Hepatocyte (in vitro differentiated cells): ENCODE measurements at regions not wholly inside any gene's neighbourhood (a gene's known extent, or its start where the extent isn't known, plus 50 kb on each side); places are given as distances from the start of the nearest gene placed in this dataset.

ENCODE experiments used
- DNase-seq: peaks from one replicate; pipeline ENCODE4 v3.0.0-alpha.2; 2016; ENCODE audit warnings: low spot score
- H2AFZ ChIP-seq: fragments of 200-600 bp; sonication (generic); 2 replicates; pipeline ENCODE4 v1.6.0; 2016; ENCODE audit warnings: antibody characterized with exemption, mild to moderate bottlenecking
- H3K27ac ChIP-seq: fragments of 200-600 bp; sonication (generic); 2 replicates; pipeline ENCODE4 v1.5.1; 2016; ENCODE audit warnings: mild to moderate bottlenecking
- H3K27me3 ChIP-seq: fragments of 200-600 bp; sonication (generic); 2 replicates; pipeline ENCODE4 v1.6.1; 2016
- H3K36me3 ChIP-seq: fragments of 200-600 bp; sonication (generic); replicated peaks from 2 replicates; pipeline ENCODE4 v1.5.1; 2016; ENCODE audit warnings: low read depth; ENCODE audit not compliant: insufficient read depth
- H3K4me1 ChIP-seq: fragments of 200-600 bp; sonication (generic); 2 replicates; pipeline ENCODE4 v1.5.1; 2016; ENCODE audit warnings: mild to moderate bottlenecking, moderate library complexity; ENCODE audit not compliant: insufficient read depth
- H3K4me2 ChIP-seq: fragments of 200-600 bp; sonication (generic); 2 replicates; pipeline ENCODE4 v1.6.0; 2016
- H3K4me3 ChIP-seq: fragments of 200-600 bp; sonication (generic); 2 replicates; pipeline ENCODE4 v1.5.1; 2016; ENCODE audit warnings: mild to moderate bottlenecking
- H3K79me2 ChIP-seq: fragments of 200-600 bp; sonication (generic); 2 replicates; pipeline ENCODE4 v1.6.0; 2017; ENCODE audit warnings: mild to moderate bottlenecking
- H3K9me2 ChIP-seq: fragments of 200-600 bp; sonication (generic); replicated peaks from 2 replicates; pipeline ENCODE4 v1.6.0; 2017; ENCODE audit warnings: mild to moderate bottlenecking; ENCODE audit not compliant: insufficient read depth
- H3K9me3 ChIP-seq: fragments of 200-600 bp; sonication (generic); 2 replicates; pipeline ENCODE4 v1.5.1; 2016; ENCODE audit warnings: low read depth, mild to moderate bottlenecking
- H4K20me1 ChIP-seq: fragments of 200-600 bp; sonication (generic); 2 replicates; pipeline ENCODE4 v1.6.0; 2016; ENCODE audit warnings: mild to moderate bottlenecking; ENCODE audit not compliant: insufficient read depth, poor library complexity, severe bottlenecking
- CTCF ChIP-seq: fragments of 200-600 bp; sonication (generic); IDR thresholded peaks from 2 replicates; pipeline ENCODE4 v1.5.1; 2016; ENCODE audit warnings: antibody characterized with exemption, mild to moderate bottlenecking; ENCODE audit not compliant: poor library complexity
- EZH2 ChIP-seq: fragments of 200-600 bp; sonication (generic); IDR thresholded peaks from 2 replicates; pipeline ENCODE4 v1.6.1; 2016; ENCODE audit warnings: antibody characterized with exemption, mild to moderate bottlenecking, borderline replicate concordance
- EZH2phosphoT487 ChIP-seq: fragments of 200-600 bp; sonication (generic); IDR thresholded peaks from one replicate; pipeline ENCODE4 v1.6.1; 2018; ENCODE audit warnings: antibody characterized with exemption, mild to moderate bottlenecking, low read depth, moderate library complexity; ENCODE audit not compliant: unreplicated experiment, severe bottlenecking
- WGBS: methylation state at CpG from one replicate; pipeline ENCODE4 v1.1.6; 2016; ENCODE audit warnings: low lambda C conversion rate; ENCODE audit errors: missing lambda C conversion rate; 5-methylcytosine and 5-hydroxymethylcytosine counted together

- Histone ChIP-seq H3K27me3 (no peaks in the 10 kb centered on the region), H3K9me3 (no peaks in the 10 kb centered on the region), H3K27ac (no peak overlapping the region), H3K79me2 (no peaks in the 10 kb centered on the region), H3K4me3 (no peak overlapping the region), H4K20me1 (no peaks in the 10 kb centered on the region), H3K4me1 (no peaks in the 10 kb centered on the region), H3K9me2 (no peaks in the 10 kb centered on the region), H3K4me2 (no peak overlapping the region), H3K36me3 (no peaks in the 10 kb centered on the region), H2AFZ (no peak overlapping the region)
- 89% methylated on average over 1 of the region's 1 CpG for WGBS
- DNase-seq: no peak
- TF ChIP-seq CTCF (no peak), EZH2 (no peak), EZH2phosphoT487 (no peak)
Observed at GRCh38 chr10:83553366-83553765, 585.9 kb upstream of the GHITM start.

GRCh38 chr10:83555264-83555663 is 584.0 kb upstream of the GHITM start:
- TF ChIP-seq EZH2: no peak
- TF ChIP-seq EZH2phosphoT487: no peak
- TF ChIP-seq CTCF: no peak
- H4K20me1 ChIP-seq: no peaks in the 10 kb centered on the region
- DNase-seq: no peak

GRCh38 chr10:83562381-83562780 is 576.9 kb upstream of the GHITM start:
- WGBS: 95% methylated on average over 3 of the region's 3 CpGs
- no peak for DNase-seq
- no peaks in the 10 kb centered on the region for H3K4me1 ChIP-seq
- H3K27ac ChIP-seq: no peak overlapping the region
- no peak overlapping the region for H3K4me3 ChIP-seq
- no peaks in the 10 kb centered on the region for H3K79me2 ChIP-seq
- no peaks in the 10 kb centered on the region for H3K9me3 ChIP-seq
- H4K20me1 ChIP-seq: no peaks in the 10 kb centered on the region
- H3K27me3 ChIP-seq: no peaks in the 10 kb centered on the region
- H2AFZ ChIP-seq: no peak overlapping the region
- H3K4me2 ChIP-seq: no peak overlapping the region
- H3K9me2 ChIP-seq: no peaks in the 10 kb centered on the region
- no peaks in the 10 kb centered on the region for H3K36me3 ChIP-seq
- TF ChIP-seq EZH2: no peak
- no peak for TF ChIP-seq EZH2phosphoT487
- TF ChIP-seq CTCF: no peak

More at GRCh38 chr10:83555264-83555663, 584.0 kb upstream of the GHITM start:
- Histone ChIP-seq H3K4me3 (no peak overlapping the region), H3K4me2 (no peak overlapping the region), H3K9me2 (no peaks in the 10 kb centered on the region), H3K4me1 (no peaks in the 10 kb centered on the region), H3K79me2 (no peaks in the 10 kb centered on the region), H3K9me3 (no peaks in the 10 kb centered on the region), H2AFZ (no peak overlapping the region), H3K36me3 (no peaks in the 10 kb centered on the region), H3K27ac (no peak overlapping the region), H3K27me3 (no peaks in the 10 kb centered on the region)

- Histone ChIP-seq H4K20me1 (no peaks in the 10 kb centered on the region), H3K79me2 (no peaks in the 10 kb centered on the region), H3K4me3 (no peak overlapping the region), H3K27me3 (no peaks in the 10 kb centered on the region), H3K9me3 (no peaks in the 10 kb centered on the region), H3K36me3 (no peaks in the 10 kb centered on the region), H3K27ac (no peak overlapping the region), H3K4me2 (no peak overlapping the region), H2AFZ (no peak overlapping the region), H3K9me2 (no peaks in the 10 kb centered on the region), H3K4me1 (no peaks in the 10 kb centered on the region)
- TF ChIP-seq EZH2phosphoT487 (no peak), CTCF (no peak), EZH2 (no peak)
- WGBS: 97% methylated on average over 32 of the region's 32 CpGs
- DNase-seq: no peak
Observed at GRCh38 chr10:83564889-83565588, 574.3 kb upstream of the GHITM start.
